ENCODE measurements at regions not wholly inside any gene's neighbourhood (a gene's known extent, or its start where the extent isn't known, plus 50 kb on each side); places are given as distances from the start of the nearest gene placed in this dataset.

DNA sequence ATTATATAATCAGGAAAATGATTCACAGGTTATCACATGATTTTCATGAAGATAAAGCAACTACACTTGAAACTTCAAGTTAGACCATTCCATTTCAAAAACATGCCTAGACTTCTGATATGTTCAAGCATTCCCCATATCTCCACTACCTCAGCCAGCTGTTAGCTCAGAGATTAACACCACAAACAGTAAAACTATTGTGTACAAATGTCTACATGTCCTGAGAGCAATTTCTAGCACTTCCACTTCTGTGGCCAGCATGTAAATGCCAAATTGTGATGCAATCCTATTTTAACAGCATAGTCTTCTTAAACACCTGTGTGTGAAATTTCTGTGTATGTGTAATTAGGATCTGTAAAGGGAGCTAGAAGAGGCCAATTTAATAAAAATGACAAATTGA lies 1271.3 kb downstream of the CDY2B start:
- H2AK5ac ChIP-seq (ENCODE audit: low read depth, low read length) = no peak overlapping the region
- no peak overlapping the region for H3K4ac ChIP-seq (replicated peaks; ENCODE audit: insufficient read length, low read depth, low read length)
- H2BK120ac ChIP-seq (replicated peaks; ENCODE audit: low read depth, low read length) = no peak overlapping the region
- H3K9me3 ChIP-seq (ENCODE audit: insufficient read depth in 2 of 2, low read depth in 1 of 2, low read length in 1 of 2) = no peaks in the 10 kb centered on the region
- H3K4me3 ChIP-seq (ENCODE audit: extremely low read depth in 1 of 4, insufficient read depth in 2 of 4, low read depth in 3 of 4, low read length in 4 of 4) = no peak overlapping the region
- no peak overlapping the region for H4K8ac ChIP-seq (ENCODE audit: extremely low read depth, insufficient read depth, low read length)
- no peak overlapping the region for H4K91ac ChIP-seq (replicated peaks; ENCODE audit: insufficient read length, low read length)
- H3K79me1 ChIP-seq (ENCODE audit: low read depth, low read length) = no peaks in the 10 kb centered on the region
- H3K14ac ChIP-seq (ENCODE audit: insufficient read length) = no peak overlapping the region
- no peak overlapping the region for H3K18ac ChIP-seq (ENCODE audit: extremely low read depth, low read length)
- CTCF ChIA-PET (ENCODE audit: partially characterized antibody) = no interaction called here
- H2BK12ac ChIP-seq (ENCODE audit: low read depth, low read length) = no peak overlapping the region
- no peaks in the 10 kb centered on the region for H3K4me1 ChIP-seq (replicated peaks in 1 of 4; ENCODE audit: control insufficient read depth in 3 of 4, insufficient read depth in 4 of 4, low read length in 3 of 4)
- no peaks in the 10 kb centered on the region for H3K36me3 ChIP-seq (ENCODE audit: control insufficient read depth in 2 of 4, insufficient read depth in 4 of 4, low read length in 3 of 4)
- H3K27ac ChIP-seq (ENCODE audit: low read depth, low read length) = no peak overlapping the region
- H3K23me2 ChIP-seq (ENCODE audit: low read depth, low read length) = no peaks in the 10 kb centered on the region
- no peak overlapping the region for H3K56ac ChIP-seq (replicated peaks; ENCODE audit: insufficient read length, low read depth, low read length)
- no peak overlapping the region for H3K9ac ChIP-seq (replicated peaks in 1 of 4; ENCODE audit: extremely low read depth in 1 of 4, low read depth in 3 of 4, low read length in 3 of 4)
- TF ChIP-seq GTF2F1 (IDR thresholded peaks at IDR 0.05; ENCODE audit: borderline replicate concordance, low read depth, low read length) = no peak
- no peak overlapping the region for H2AFZ ChIP-seq (ENCODE audit: low read length)
- H2BK5ac ChIP-seq (ENCODE audit: low read depth, low read length) = no peak overlapping the region
- POLR2A ChIA-PET (ENCODE audit: partially characterized antibody) = no interaction called here
- H3K4me2 ChIP-seq (ENCODE audit: insufficient read depth in 1 of 2, low read depth in 2 of 2, low read length in 2 of 2) = no peak overlapping the region
- H3K79me2 ChIP-seq (ENCODE audit: control insufficient read depth in 1 of 2, insufficient read depth in 2 of 2, low read length in 2 of 2) = no peaks in the 10 kb centered on the region
- FAIRE-seq = no peak
- H4K20me1 ChIP-seq (replicated peaks in 1 of 2; ENCODE audit: control insufficient read depth in 1 of 2, insufficient read depth in 2 of 2, low read length in 2 of 2) = no peaks in the 10 kb centered on the region
- no peak for DNase-seq (ENCODE audit: low read depth in 1 of 2, low spot score in 2 of 2)
- no peaks in the 10 kb centered on the region for H3K27me3 ChIP-seq (replicated peaks in 1 of 4; ENCODE audit: control insufficient read depth in 3 of 4, extremely low read depth in 1 of 4, insufficient read depth in 3 of 4, low read length in 3 of 4)
- no peak overlapping the region for H4K5ac ChIP-seq (ENCODE audit: insufficient read length, low read depth, low read length)
- no peak overlapping the region for H2BK20ac ChIP-seq (ENCODE audit: low read length)
- no peak overlapping the region for H3K23ac ChIP-seq (ENCODE audit: insufficient read length)
- no peak overlapping the region for H2BK15ac ChIP-seq (ENCODE audit: low read length)
